ENCODE measurements at regions not wholly inside any gene's neighbourhood (a gene's known extent, or its start where the extent isn't known, plus 50 kb on each side); places are given as distances from the start of the nearest gene placed in this dataset.
"Not testable (repeated sequence)": the region's sequence is repeated elsewhere in the genome, so short reads cannot be mapped to it uniquely, and the experiment has no call there.

GRCh38 chr3:74295479-74295878 is 319.0 kb downstream of the CNTN3 start:
- DNase-seq (ENCODE audit: extremely low read depth in 1 of 2, low read depth in 1 of 2): no peak

- DNase-seq (ENCODE audit: extremely low read depth in 1 of 2, low read depth in 1 of 2): no peak
Measured at GRCh38 chr3:74288761-74289160, 325.7 kb downstream of the CNTN3 start.

GRCh38 chr3:74287557-74287956 is 326.9 kb downstream of the CNTN3 start:
- no peak for DNase-seq (ENCODE audit: extremely low read depth in 1 of 2, low read depth in 1 of 2)

GRCh38 chr3:74282202-74282601 is 332.3 kb downstream of the CNTN3 start:
- DNase-seq (ENCODE audit: extremely low read depth in 1 of 2, low read depth in 1 of 2): no peak

- no peak for DNase-seq (ENCODE audit: extremely low read depth in 1 of 2, low read depth in 1 of 2)
Measured at GRCh38 chr3:74281705-74282104, 332.8 kb downstream of the CNTN3 start.

- DNase-seq (ENCODE audit: extremely low read depth in 1 of 2, low read depth in 1 of 2): no peak
Measured at GRCh38 chr3:74273555-74274402, 340.7 kb downstream of the CNTN3 start.

GRCh38 chr3:74273091-74273490 is 341.4 kb downstream of the CNTN3 start:
- DNase-seq (ENCODE audit: extremely low read depth in 1 of 2, low read depth in 1 of 2): no peak

- no peak for DNase-seq (ENCODE audit: extremely low read depth in 1 of 2, low read depth in 1 of 2)
Measured at GRCh38 chr3:74271541-74271940, 342.9 kb downstream of the CNTN3 start.

- no peak for DNase-seq (ENCODE audit: extremely low read depth in 1 of 2, low read depth in 1 of 2)
Measured at GRCh38 chr3:74269689-74270088, 344.8 kb downstream of the CNTN3 start.

GRCh38 chr3:74268753-74269152 is 345.7 kb downstream of the CNTN3 start:
- DNase-seq (ENCODE audit: extremely low read depth in 1 of 2, low read depth in 1 of 2): no peak

GRCh38 chr3:74267588-74268184 is 346.8 kb downstream of the CNTN3 start:
- peak in 1 of 2 donors; percentile 2 for DNase-seq (ENCODE audit: extremely low read depth in 1 of 2, low read depth in 1 of 2)

GRCh38 chr3:74267131-74267530 is 347.3 kb downstream of the CNTN3 start:
- no peak for DNase-seq (ENCODE audit: extremely low read depth in 1 of 2, low read depth in 1 of 2)

- no peak for DNase-seq (ENCODE audit: extremely low read depth in 1 of 2, low read depth in 1 of 2)
Measured at GRCh38 chr3:74265069-74265468, 349.4 kb downstream of the CNTN3 start.

GRCh38 chr3:74263031-74263430 is 351.4 kb downstream of the CNTN3 start:
- no peak for DNase-seq (ENCODE audit: extremely low read depth in 1 of 2, low read depth in 1 of 2)

GRCh38 chr3:74233091-74233490 is 381.4 kb downstream of the CNTN3 start:
- no peak for DNase-seq (ENCODE audit: extremely low read depth in 1 of 2, low read depth in 1 of 2)

- DNase-seq (ENCODE audit: extremely low read depth in 1 of 2, low read depth in 1 of 2): no peak
Measured at GRCh38 chr3:74217467-74217866, 397.0 kb downstream of the CNTN3 start.

- DNase-seq (ENCODE audit: extremely low read depth in 1 of 2, low read depth in 1 of 2): no peak
Measured at GRCh38 chr3:74214286-74214685, 400.2 kb downstream of the CNTN3 start.

GRCh38 chr3:74210739-74211138 is 403.7 kb downstream of the CNTN3 start:
- no peak for DNase-seq (ENCODE audit: extremely low read depth in 1 of 2, low read depth in 1 of 2)

- DNase-seq (ENCODE audit: extremely low read depth in 1 of 2, low read depth in 1 of 2): no peak
Measured at GRCh38 chr3:74200952-74201351, 413.5 kb downstream of the CNTN3 start.

GRCh38 chr3:74178664-74179063 is 435.8 kb downstream of the CNTN3 start:
- not testable (repeated sequence) for DNase-seq (ENCODE audit: extremely low read depth in 1 of 2, low read depth in 1 of 2)

GRCh38 chr3:74173090-74173489 is 441.4 kb downstream of the CNTN3 start:
- DNase-seq (ENCODE audit: extremely low read depth in 1 of 2, low read depth in 1 of 2): no peak

GRCh38 chr3:74167926-74168325 is 446.5 kb downstream of the CNTN3 start:
- no peak for DNase-seq (ENCODE audit: extremely low read depth in 1 of 2, low read depth in 1 of 2)
